Spleen (tissue), 11 donors: ENCODE measurements at regions not wholly inside any gene's neighbourhood (a gene's known extent, or its start where the extent isn't known, plus 50 kb on each side); places are given as distances from the start of the nearest gene placed in this dataset.

Experiments used
- DNase-seq: peaks from one replicate; pipeline ENCODE4 v3.0.0-alpha.2; 2020
- H3K27ac ChIP-seq, 8 donors: fragments of 200-600 bp; sonication (generic) in 7 of 8; 1 replicate in 4 of 8; 2 replicates in 4 of 8; pipeline versions ENCODE4 v1.5.0 to v1.8.0; 2016 to 2021; ENCODE audit warnings: inconsistent platforms in 4 of 8, mild to moderate bottlenecking in 4 of 8, moderate library complexity in 1 of 8
- H3K27me3 ChIP-seq, 7 donors: fragments of 200-600 bp; sonication (generic) in 6 of 7; replicated peaks in 1 of 7; 1 replicate in 4 of 7; 2 replicates in 3 of 7; pipeline versions ENCODE4 v1.5.0 to v1.8.0; 2016 to 2021; ENCODE audit warnings: inconsistent platforms in 3 of 7, mild to moderate bottlenecking in 1 of 7
- H3K36me3 ChIP-seq, 6 donors: fragments of 200-600 bp; sonication (generic) in 5 of 6; 1 replicate in 4 of 6; 2 replicates in 2 of 6; pipeline versions ENCODE4 v1.5.0 to v1.8.0; 2016 to 2021; ENCODE audit warnings: inconsistent platforms in 2 of 6
- H3K4me1 ChIP-seq, 6 donors: fragments of 200-600 bp; sonication (generic) in 5 of 6; 1 replicate in 3 of 6; 2 replicates in 3 of 6; pipeline versions ENCODE4 v1.5.0 to v1.8.0; 2016 to 2021; ENCODE audit warnings: inconsistent platforms in 3 of 6
- H3K4me3 ChIP-seq, 8 donors: fragments of 200-600 bp; sonication (generic) in 7 of 8; 1 replicate in 4 of 8; 2 replicates in 4 of 8; pipeline versions ENCODE4 v1.5.0 to v1.8.0; 2016 to 2021; ENCODE audit warnings: inconsistent platforms in 4 of 8, mild to moderate bottlenecking in 4 of 8, moderate library complexity in 2 of 8
- H3K9me3 ChIP-seq, 8 donors: fragments of 200-600 bp; sonication (generic) in 7 of 8; 1 replicate in 4 of 8; 2 replicates in 4 of 8; pipeline versions ENCODE4 v1.5.0 to v1.8.0; 2016 to 2021; ENCODE audit warnings: inconsistent platforms in 4 of 8
- POLR2A ChIP-seq, 3 donors: fragments of 450-650 bp; IDR thresholded peaks; one replicate each; pipeline ENCODE4 v1.5.1; 2017; ENCODE audit warnings: antibody characterized with exemption in 3 of 3, mild to moderate bottlenecking in 1 of 3
- POLR2AphosphoS5 ChIP-seq, 3 donors: sonication (generic); formaldehyde crosslinking; IDR thresholded peaks; one replicate each; pipeline ENCODE4 v1.5.1; 2017; ENCODE audit warnings: antibody characterized with exemption in 3 of 3
- WGBS, 5 donors: extraction: QIAGEN DNeasy Blood & Tissue Kit in 3 of 5; methylation state at CpG; one replicate each; pipeline versions ENCODE4 v1.1.5 to v1.1.7; 2013 to 2018; 5-methylcytosine and 5-hydroxymethylcytosine counted together
- intact Hi-C: fragments of 100-400 bp; cut with DNase I; formaldehyde crosslinking; loops from one replicate; pipeline ENCODE4 v1.15.0; 2023; ENCODE audit warnings: low total_unique reads
- TF ChIP-seq, protein P1 (sequence below), 11 experiments: fragments of 200-600 bp in 7 of 11; fragments of 450-650 bp in 4 of 11; sonication (generic) in 4 of 11; IDR thresholded peaks in 8 of 11; conservative IDR thresholded peaks in 3 of 11; 1 replicate in 7 of 11; 2 replicates in 4 of 11; pipeline versions ENCODE4 v1.4.0 to v1.8.0; 2016 to 2021; ENCODE audit warnings: antibody characterized with exemption in 11 of 11, inconsistent platforms in 4 of 11, mild to moderate bottlenecking in 1 of 11
- donor health status: healthy with polysubstance abuse.
- donor health status: DM: no; HTN: no; CAD: no; lungs with moderate emphysema.
- donor health status: DM: no; HTN: no; CAD: no.
- donor health status: Bipolar disorder and iron deficiency.
- donor health status: healthy.
- donor health status: DM: no; HTN: no; CAD: no.
- donor health status: DM: yes; HTN: yes; CAD: no.

DNA sequence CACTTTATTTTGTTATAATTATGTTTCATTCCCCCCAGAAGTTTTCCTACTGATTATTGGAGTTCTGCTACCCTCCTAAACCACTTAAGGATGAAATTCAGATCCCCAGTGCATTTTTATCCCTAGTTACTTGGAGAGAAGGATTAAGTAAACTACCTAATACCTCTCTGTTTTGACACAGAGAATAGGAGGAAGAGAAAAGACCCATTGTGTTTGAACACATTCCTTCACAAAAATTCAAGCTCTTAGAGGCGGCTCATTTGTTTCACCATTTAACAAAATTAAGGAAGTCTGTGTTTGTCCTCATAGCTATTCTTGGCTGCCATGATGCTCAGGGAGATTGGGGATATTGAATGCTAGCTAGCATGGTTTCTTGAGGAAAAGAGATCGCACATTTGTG, 492.6 kb downstream of the EBF1 start:
- Histone ChIP-seq H3K4me1 (no peaks in the 10 kb centered on the region), H3K9me3 (peaks cover 0 to 4% (median 0%) of the 10 kb centered on the region in 8 donors), H3K27ac (no peak overlapping the region), H3K27me3 (no peaks in the 10 kb centered on the region), H3K36me3 (no peaks in the 10 kb centered on the region), H3K4me3 (no peak overlapping the region)
- TF ChIP-seq POLR2AphosphoS5 (IDR thresholded peaks at IDR 0.05) (no peak), POLR2A (IDR thresholded peaks at IDR 0.05) (no peak)
- 86 to 96% (median 88%) methylated on average over 2 of the region's 2 CpGs for WGBS, 5 donors
- intact Hi-C loops: no loop called here
- no peak for DNase-seq

DNA sequence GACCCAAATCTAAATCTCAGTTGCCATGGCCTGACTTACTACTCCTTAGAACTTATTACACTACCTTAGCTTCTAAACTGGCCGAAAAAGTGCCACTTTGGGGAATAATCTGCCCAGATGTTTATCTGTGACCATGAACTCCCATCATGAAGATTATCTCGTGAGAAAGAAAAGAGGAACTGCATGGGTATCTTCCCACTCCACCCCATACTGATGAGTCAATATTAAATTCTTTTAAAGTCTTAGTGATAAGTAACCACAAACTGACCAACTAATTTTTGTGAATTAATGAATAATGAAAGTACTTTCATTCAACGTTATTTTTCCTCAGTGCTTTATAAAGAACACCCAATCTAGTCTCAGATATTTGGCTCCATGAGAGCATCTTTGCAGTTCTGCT, 493.5 kb downstream of the EBF1 start:
- Histone ChIP-seq H3K27ac (no peak overlapping the region), H3K4me1 (no peaks in the 10 kb centered on the region), H3K9me3 (peaks cover 0 to 4% (median 0%) of the 10 kb centered on the region in 8 donors), H3K27me3 (no peaks in the 10 kb centered on the region), H3K36me3 (no peaks in the 10 kb centered on the region), H3K4me3 (no peak overlapping the region)
- no peak for DNase-seq
- WGBS, 5 donors: 52 to 58% (median 53%) methylated on average over 3 of the region's 3 CpGs
- intact Hi-C loops: no loop called here
- TF ChIP-seq, protein P1, sequence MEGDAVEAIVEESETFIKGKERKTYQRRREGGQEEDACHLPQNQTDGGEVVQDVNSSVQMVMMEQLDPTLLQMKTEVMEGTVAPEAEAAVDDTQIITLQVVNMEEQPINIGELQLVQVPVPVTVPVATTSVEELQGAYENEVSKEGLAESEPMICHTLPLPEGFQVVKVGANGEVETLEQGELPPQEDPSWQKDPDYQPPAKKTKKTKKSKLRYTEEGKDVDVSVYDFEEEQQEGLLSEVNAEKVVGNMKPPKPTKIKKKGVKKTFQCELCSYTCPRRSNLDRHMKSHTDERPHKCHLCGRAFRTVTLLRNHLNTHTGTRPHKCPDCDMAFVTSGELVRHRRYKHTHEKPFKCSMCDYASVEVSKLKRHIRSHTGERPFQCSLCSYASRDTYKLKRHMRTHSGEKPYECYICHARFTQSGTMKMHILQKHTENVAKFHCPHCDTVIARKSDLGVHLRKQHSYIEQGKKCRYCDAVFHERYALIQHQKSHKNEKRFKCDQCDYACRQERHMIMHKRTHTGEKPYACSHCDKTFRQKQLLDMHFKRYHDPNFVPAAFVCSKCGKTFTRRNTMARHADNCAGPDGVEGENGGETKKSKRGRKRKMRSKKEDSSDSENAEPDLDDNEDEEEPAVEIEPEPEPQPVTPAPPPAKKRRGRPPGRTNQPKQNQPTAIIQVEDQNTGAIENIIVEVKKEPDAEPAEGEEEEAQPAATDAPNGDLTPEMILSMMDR (IDR thresholded peaks at IDR 0.05 in 8 of 11, conservative IDR thresholded peaks at IDR 0.05 in 3 of 11): no peak
- TF ChIP-seq POLR2AphosphoS5 (IDR thresholded peaks at IDR 0.05) (no peak), POLR2A (IDR thresholded peaks at IDR 0.05) (no peak)

DNA sequence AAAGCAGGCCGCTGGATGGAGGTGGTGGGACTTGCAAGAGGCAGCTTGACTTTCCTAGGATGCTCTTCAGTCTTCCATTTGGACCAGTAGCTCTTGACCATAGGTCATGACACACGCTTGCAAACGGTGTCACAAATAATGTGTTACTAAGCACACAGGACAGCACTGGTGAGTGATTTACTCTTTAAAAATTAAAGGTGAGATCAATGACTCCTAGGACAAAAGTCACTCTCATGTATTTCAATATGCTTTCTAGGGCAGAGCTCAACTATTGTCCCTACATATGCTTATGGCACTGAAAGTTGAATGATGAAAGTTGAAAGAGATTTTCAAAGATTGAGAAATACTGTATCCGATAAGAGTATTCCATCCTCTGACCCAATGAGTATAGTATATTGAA, 496.7 kb downstream of the EBF1 start:
- Histone ChIP-seq H3K4me3 (no peak overlapping the region), H3K27ac (no peak overlapping the region), H3K27me3 (no peaks in the 10 kb centered on the region), H3K4me1 (peaks cover 0 to 13% (median 0%) of the 10 kb centered on the region in 6 donors), H3K9me3 (peaks cover 0 to 4% (median 0%) of the 10 kb centered on the region in 8 donors), H3K36me3 (no peaks in the 10 kb centered on the region)
- no peak for DNase-seq
- TF ChIP-seq POLR2A (IDR thresholded peaks at IDR 0.05) (no peak), POLR2AphosphoS5 (IDR thresholded peaks at IDR 0.05) (no peak)
- TF ChIP-seq, protein P1 (IDR thresholded peaks at IDR 0.05 in 8 of 11, conservative IDR thresholded peaks at IDR 0.05 in 3 of 11): no peak
- intact Hi-C loops: no loop called here
- 87 to 95% (median 93%) methylated on average over 4 of the region's 4 CpGs for WGBS, 5 donors

DNA sequence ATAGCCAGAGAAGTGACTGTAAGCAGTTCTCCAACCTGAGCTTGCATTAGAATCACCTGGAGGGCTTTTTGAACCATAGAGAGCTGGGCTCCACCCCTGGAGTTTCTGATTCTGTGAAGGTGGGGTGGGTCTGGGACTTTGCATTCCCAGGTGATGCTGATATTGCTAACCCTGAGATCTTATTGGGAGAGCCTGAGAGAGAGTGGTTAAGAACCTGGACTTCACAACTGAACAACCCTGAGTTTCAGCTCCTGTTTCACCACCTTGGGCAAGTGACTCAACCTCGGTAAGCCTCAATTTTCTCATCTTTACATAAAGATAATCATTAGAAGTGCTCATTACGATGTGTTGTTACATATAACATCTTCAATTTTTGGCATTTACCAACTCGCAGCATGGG, 498.6 kb downstream of the EBF1 start:
- intact Hi-C loops: no loop called here
- no peak overlapping the region for H3K4me3 ChIP-seq
- peaks cover 0 to 13% (median 0%) of the 10 kb centered on the region in 6 donors for H3K4me1 ChIP-seq
- no peaks in the 10 kb centered on the region for H3K27me3 ChIP-seq
- H3K27ac ChIP-seq: no peak overlapping the region
- H3K9me3 ChIP-seq: peaks cover 0 to 4% (median 0%) of the 10 kb centered on the region in 8 donors
- WGBS, 5 donors: 71 to 86% (median 76%) methylated on average over 3 of the region's 3 CpGs
- H3K36me3 ChIP-seq: no peaks in the 10 kb centered on the region
- DNase-seq: no peak
- TF ChIP-seq, protein P1 (IDR thresholded peaks at IDR 0.05 in 8 of 11, conservative IDR thresholded peaks at IDR 0.05 in 3 of 11): no peak
- TF ChIP-seq POLR2AphosphoS5 (IDR thresholded peaks at IDR 0.05): no peak

DNA sequence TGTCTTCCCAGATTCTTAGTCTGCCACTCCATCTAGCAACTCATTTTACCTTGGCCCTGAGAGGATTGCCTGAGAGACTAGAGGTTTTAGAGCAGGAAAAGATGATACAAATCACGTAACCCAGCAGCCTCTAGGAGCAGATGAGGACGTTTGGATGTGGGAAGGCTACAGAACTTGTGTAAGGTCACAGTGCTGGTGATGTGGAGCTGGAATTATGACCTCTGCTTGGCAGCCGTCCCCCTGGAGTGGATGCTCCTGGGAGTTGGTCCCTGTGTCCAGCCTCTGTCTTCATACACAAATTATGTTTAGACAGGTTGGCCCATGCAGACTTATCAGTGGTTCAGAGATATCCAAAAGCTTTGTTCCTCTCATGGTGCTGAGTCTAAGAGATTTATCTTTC, 499.0 kb downstream of the EBF1 start:
- 62 to 84% (median 71%) methylated on average over 3 of the region's 3 CpGs for WGBS, 5 donors
- intact Hi-C loops: no loop called here
- no peak for DNase-seq

More for the DNA sequence above, 499.0 kb downstream of the EBF1 start:
- H3K27ac ChIP-seq: no peak overlapping the region
- TF ChIP-seq POLR2A (IDR thresholded peaks at IDR 0.05): no peak
- TF ChIP-seq, protein P1 (IDR thresholded peaks at IDR 0.05 in 8 of 11, conservative IDR thresholded peaks at IDR 0.05 in 3 of 11): no peak
- no peak for TF ChIP-seq POLR2AphosphoS5 (IDR thresholded peaks at IDR 0.05)
- H3K4me3 ChIP-seq: no peak overlapping the region
- H3K4me1 ChIP-seq: peaks cover 0 to 13% (median 0%) of the 10 kb centered on the region in 6 donors
- peaks cover 0 to 4% (median 0%) of the 10 kb centered on the region in 8 donors for H3K9me3 ChIP-seq
- no peaks in the 10 kb centered on the region for H3K36me3 ChIP-seq
- H3K27me3 ChIP-seq: no peaks in the 10 kb centered on the region
